ENCODE measurements at regions not wholly inside any gene's neighbourhood (a gene's known extent, or its start where the extent isn't known, plus 50 kb on each side); places are given as distances from the start of the nearest gene placed in this dataset.

- POLR2A ChIA-PET: no interaction called here
- no peak overlapping the region for H3K27ac ChIP-seq (ENCODE audit: low read depth, low read length)
- H3K9me2 ChIP-seq (ENCODE audit: insufficient read depth): no peaks in the 10 kb centered on the region
- no peak for ATAC-seq
- CTCF ChIA-PET: no interaction called here
- no peak overlapping the region for H2AFZ ChIP-seq (ENCODE audit: low read depth, low read length, poor library complexity, severe bottlenecking)
- no peaks in the 10 kb centered on the region for H3K27me3 ChIP-seq (ENCODE audit: insufficient read depth, low read length)
- BruUV-seq (replicated peaks): no TSS peak
- no peaks in the 10 kb centered on the region for H4K20me1 ChIP-seq (ENCODE audit: insufficient read depth)
- peaks cover 8 to 14% of the 10 kb centered on the region in 2 experiments for H3K4me1 ChIP-seq (ENCODE audit: control insufficient read depth in 1 of 2, insufficient read depth in 2 of 2, low read length in 2 of 2)
- H3K9ac ChIP-seq (ENCODE audit: low read length): no peak overlapping the region
- H3K79me2 ChIP-seq (ENCODE audit: insufficient read depth, low read length): no peaks in the 10 kb centered on the region
- TF ChIP-seq REST (IDR thresholded peaks at IDR 0.05; ENCODE audit: low read depth): no peak
- no peak for TF ChIP-seq CTCF (IDR thresholded peaks at IDR 0.05 in 2 of 3, conservative IDR thresholded peaks at IDR 0.05 in 1 of 3; ENCODE audit: borderline replicate concordance in 1 of 3, insufficient read depth in 1 of 3, low read depth in 2 of 3, low read length in 2 of 3)
- no peak for TF ChIP-seq CEBPB (IDR thresholded peaks at IDR 0.05; ENCODE audit: low read depth)
- TF ChIP-seq POLR2A (IDR thresholded peaks at IDR 0.05; ENCODE audit: borderline replicate concordance, extremely low read depth, insufficient read depth, insufficient read length): no peak
- no peak for TF ChIP-seq ZFX (IDR thresholded peaks at IDR 0.05)
- TF ChIP-seq FOSL1 (IDR thresholded peaks at IDR 0.05; ENCODE audit: low read depth): no peak
- TF ChIP-seq CBX3 (IDR thresholded peaks at IDR 0.05; ENCODE audit: low read depth): no peak
- no peak overlapping the region for H3K4me2 ChIP-seq (ENCODE audit: low read length)
- no peaks in the 10 kb centered on the region; a peak in 1 of 4 replicates for H3K36me3 ChIP-seq (ENCODE audit: control insufficient read depth in 1 of 2, insufficient read depth in 2 of 2, low read length in 2 of 2)
- RAD21 ChIA-PET (ENCODE audit: low non-redundant PET in 1 of 2, low total read pairs in 2 of 2, uncharacterized antibody in 2 of 2, unreplicated experiment in 2 of 2): no interaction called here
- H3K4me3 ChIP-seq (replicated peaks in 1 of 2; ENCODE audit: low read depth in 1 of 2, low read length in 2 of 2): no peak overlapping the region
- no peaks in the 10 kb centered on the region for H3K9me3 ChIP-seq (ENCODE audit: control insufficient read depth in 1 of 2, insufficient read depth in 1 of 2, low read depth in 1 of 2, low read length in 2 of 2)
- no peak for DNase-seq (ENCODE audit: low read depth, low spot score)
- intact Hi-C loops (cut with micrococcal nuclease): no loop called here
These were observed 203.5 kb upstream of the ZNF32 start for GRCh38 chr10:43852149-43852548.

All from HCT116 (cell line).